Upper lobe of right lung (tissue), 1 donor: ENCODE measurements at regions not wholly inside any gene's neighbourhood (a gene's known extent, or its start where the extent isn't known, plus 50 kb on each side); places are given as distances from the start of the nearest gene placed in this dataset.

ENCODE experiments used
- ATAC-seq: fragments of 200-7000 bp; cut with Tn5 transposase; one replicate; pipeline ENCODE4 v1.9.1; 2020; ENCODE audit warnings: mild to moderate bottlenecking, moderate library complexity
- DNase-seq: peaks from one replicate; pipeline ENCODE4 v3.0.0-alpha.2; 2020
- H3K27ac ChIP-seq: fragments of 200-600 bp; one replicate; pipeline ENCODE4 v1.8.0; 2022
- H3K27me3 ChIP-seq: fragments of 200-600 bp; one replicate; pipeline ENCODE4 v1.8.0; 2022; ENCODE audit warnings: mild to moderate bottlenecking
- H3K36me3 ChIP-seq: fragments of 200-600 bp; one replicate; pipeline ENCODE4 v1.8.0; 2022
- H3K4me1 ChIP-seq: fragments of 200-600 bp; one replicate; pipeline ENCODE4 v1.8.0; 2022
- H3K4me3 ChIP-seq: fragments of 200-600 bp; one replicate; pipeline ENCODE4 v1.8.0; 2022; ENCODE audit warnings: mild to moderate bottlenecking
- H3K9me3 ChIP-seq: fragments of 200-600 bp; one replicate; pipeline ENCODE4 v1.8.0; 2022
- CTCF ChIP-seq: fragments of 200-600 bp; IDR thresholded peaks from one replicate; pipeline ENCODE4 v1.8.0; 2022; ENCODE audit warnings: antibody characterized with exemption
- intact Hi-C: fragments of 100-400 bp; cut with DNase I; formaldehyde crosslinking; loops from one replicate; pipeline ENCODE4 v1.11.0; 2022
- donor health status: DM: no; HTN: yes; CAD: no; lungs with severe emphysema.

GRCh38 chr11:119798656-119799055 lies 69.7 kb upstream of the NECTIN1 start:
- DNase-seq = peak; percentile 36
- intact Hi-C loops = no loop called here
- no peak for TF ChIP-seq CTCF

GRCh38 chr11:119797736-119798135 lies 68.7 kb upstream of the NECTIN1 start:
- DNase-seq (peak; percentile 34), ATAC-seq (no peak)
- TF ChIP-seq CTCF = no peak
- no peaks in the 10 kb centered on the region for H3K9me3 ChIP-seq
- H3K4me1 ChIP-seq = no peaks in the 10 kb centered on the region
- no peaks in the 10 kb centered on the region for H3K36me3 ChIP-seq
- H3K27ac ChIP-seq = no peak overlapping the region
- H3K4me3 ChIP-seq = no peak overlapping the region
- intact Hi-C loops = no loop called here
- H3K27me3 ChIP-seq = no peaks in the 10 kb centered on the region

More at GRCh38 chr11:119798656-119799055, 69.7 kb upstream of the NECTIN1 start:
- no peaks in the 10 kb centered on the region for H3K4me1 ChIP-seq
- no peak overlapping the region for H3K27ac ChIP-seq
- no peaks in the 10 kb centered on the region for H3K9me3 ChIP-seq
- H3K27me3 ChIP-seq = no peaks in the 10 kb centered on the region
- no peak overlapping the region for H3K4me3 ChIP-seq
- no peak for ATAC-seq
- no peaks in the 10 kb centered on the region for H3K36me3 ChIP-seq

- H3K4me3 ChIP-seq = no peak overlapping the region
- no peaks in the 10 kb centered on the region for H3K9me3 ChIP-seq
- H3K36me3 ChIP-seq = no peaks in the 10 kb centered on the region
- no peak for TF ChIP-seq CTCF
- H3K27ac ChIP-seq = no peak overlapping the region
- ATAC-seq (no peak), DNase-seq (peak; percentile 35)
- intact Hi-C loops = no loop called here
- H3K4me1 ChIP-seq = no peaks in the 10 kb centered on the region
- H3K27me3 ChIP-seq = no peaks in the 10 kb centered on the region
Measured at GRCh38 chr11:119797123-119797611, 68.2 kb upstream of the NECTIN1 start.

GRCh38 chr11:119796363-119797060 lies 67.5 kb upstream of the NECTIN1 start:
- Histone ChIP-seq H3K4me3 (no peak overlapping the region), H3K27me3 (no peaks in the 10 kb centered on the region), H3K9me3 (no peaks in the 10 kb centered on the region), H3K4me1 (no peaks in the 10 kb centered on the region), H3K27ac (no peak overlapping the region), H3K36me3 (no peaks in the 10 kb centered on the region)
- peak; percentile 53 for DNase-seq
- intact Hi-C loops = no loop called here
- no peak for TF ChIP-seq CTCF
- no peak for ATAC-seq

GRCh38 chr11:119795690-119796089 lies 66.7 kb upstream of the NECTIN1 start:
- intact Hi-C loops = no loop called here
- no peaks in the 10 kb centered on the region for H3K9me3 ChIP-seq
- ATAC-seq (no peak), DNase-seq (peak; percentile 25)
- no peak overlapping the region for H3K27ac ChIP-seq
- no peak overlapping the region for H3K4me3 ChIP-seq
- no peaks in the 10 kb centered on the region for H3K36me3 ChIP-seq
- no peak for TF ChIP-seq CTCF
- H3K27me3 ChIP-seq = no peaks in the 10 kb centered on the region
- no peaks in the 10 kb centered on the region for H3K4me1 ChIP-seq

GRCh38 chr11:119795231-119795630 lies 66.2 kb upstream of the NECTIN1 start:
- H3K4me1 ChIP-seq = no peaks in the 10 kb centered on the region
- no peaks in the 10 kb centered on the region for H3K27me3 ChIP-seq
- intact Hi-C loops = no loop called here
- H3K9me3 ChIP-seq = no peaks in the 10 kb centered on the region
- no peaks in the 10 kb centered on the region for H3K36me3 ChIP-seq
- no peak overlapping the region for H3K4me3 ChIP-seq
- ATAC-seq = no peak
- TF ChIP-seq CTCF = no peak
- H3K27ac ChIP-seq = no peak overlapping the region
- peak; percentile 48 for DNase-seq
